Right lobe of liver (tissue), 6 donors: ENCODE measurements at regions not wholly inside any gene's neighbourhood (a gene's known extent, or its start where the extent isn't known, plus 50 kb on each side); places are given as distances from the start of the nearest gene placed in this dataset.

Source experiments
- ATAC-seq, 4 donors: fragments of 200-7000 bp; cut with Tn5 transposase; one replicate each; pipeline ENCODE4 v1.9.1; 2020; ENCODE audit warnings: mild to moderate bottlenecking in 4 of 4, moderate library complexity in 4 of 4
- DNase-seq, 3 donors: peaks; one replicate each; pipeline ENCODE4 v3.0.0-alpha.2; 2020
- H3K27ac ChIP-seq, 3 donors: fragments of 200-600 bp; one replicate each; pipeline ENCODE4 v1.8.0; 2022
- H3K27me3 ChIP-seq, 2 donors: fragments of 200-600 bp; one replicate each; pipeline ENCODE4 v1.8.0; 2022
- H3K36me3 ChIP-seq, 4 donors: fragments of 200-600 bp; sonication (generic) in 1 of 4; one replicate each; pipeline versions ENCODE4 v1.5.1 to v1.8.0; 2017 to 2022; ENCODE audit warnings: control low read depth in 1 of 4
- H3K4me1 ChIP-seq, 4 donors: fragments of 200-600 bp; sonication (generic) in 1 of 4; one replicate each; pipeline versions ENCODE4 v1.5.1 to v1.8.0; 2017 to 2022; ENCODE audit warnings: control low read depth in 1 of 4
- H3K4me3 ChIP-seq, 3 donors: fragments of 200-600 bp; one replicate each; pipeline ENCODE4 v1.8.0; 2022
- H3K9me3 ChIP-seq, 4 donors: fragments of 200-600 bp; sonication (generic) in 1 of 4; one replicate each; pipeline versions ENCODE4 v1.5.1 to v1.8.0; 2017 to 2022; ENCODE audit warnings: control low read depth in 1 of 4
- CTCF ChIP-seq, 4 donors: fragments of 200-600 bp in 3 of 4; fragments of 450-650 bp in 1 of 4; IDR thresholded peaks; one replicate each; pipeline versions ENCODE4 v1.5.1 to v1.8.0; 2016 to 2022; ENCODE audit warnings: antibody characterized with exemption in 4 of 4, mild to moderate bottlenecking in 2 of 4
- POLR2A ChIP-seq: fragments of 450-650 bp; IDR thresholded peaks from one replicate; pipeline ENCODE4 v1.6.1; 2017; ENCODE audit warnings: antibody characterized with exemption, mild to moderate bottlenecking
- WGBS: methylation state at CpG from one replicate; pipeline ENCODE4 v1.1.6; 2018; ENCODE audit warnings: low coverage, low lambda C conversion rate; ENCODE audit not compliant: insufficient coverage; ENCODE audit errors: missing lambda C conversion rate; 5-methylcytosine and 5-hydroxymethylcytosine counted together
- intact Hi-C, 2 donors: fragments of 100-400 bp; cut with DNase I; formaldehyde crosslinking; loops; one replicate each; pipeline versions ENCODE4 v1.11.2 to v1.14.1; 2022
- donor health status: DM: no; HTN: yes; CAD: no.
- donor health status: DM: no; HTN: no; CAD: no.
- donor health status: DM: no; HTN: no; CAD: no.
- donor health status: DM: no; HTN: yes; CAD: no.
- donor health status: DM: no; HTN: yes; CAD: no.

GRCh38 chr2:18084376-18084775 lies 205.9 kb downstream of the KCNS3 start:
- TF ChIP-seq CTCF (IDR thresholded peaks at IDR 0.05) (no peak), POLR2A (no peak)
- Histone ChIP-seq H3K36me3 (no peaks in the 10 kb centered on the region), H3K4me3 (no peak overlapping the region), H3K27me3 (no peaks in the 10 kb centered on the region), H3K9me3 (no peaks in the 10 kb centered on the region), H3K27ac (no peak overlapping the region), H3K4me1 (no peaks in the 10 kb centered on the region)
- 72% methylated on average over 2 of the region's 3 CpGs for WGBS
- intact Hi-C loops = no loop called here
- ATAC-seq (no peak), DNase-seq (no peak)

GRCh38 chr2:18083806-18084205 lies 205.3 kb downstream of the KCNS3 start:
- no peak overlapping the region for H3K27ac ChIP-seq
- ATAC-seq = no peak
- no peak for DNase-seq
- no peaks in the 10 kb centered on the region for H3K9me3 ChIP-seq
- no peaks in the 10 kb centered on the region for H3K36me3 ChIP-seq
- intact Hi-C loops = no loop called here
- no peaks in the 10 kb centered on the region for H3K4me1 ChIP-seq
- TF ChIP-seq POLR2A = no peak
- TF ChIP-seq CTCF (IDR thresholded peaks at IDR 0.05) = no peak
- no peak overlapping the region for H3K4me3 ChIP-seq
- no peaks in the 10 kb centered on the region for H3K27me3 ChIP-seq
- WGBS = 51% methylated on average over 2 of the region's 3 CpGs

- no peak overlapping the region for H3K4me3 ChIP-seq
- H3K36me3 ChIP-seq = no peaks in the 10 kb centered on the region
- H3K27ac ChIP-seq = no peak overlapping the region
- DNase-seq (no peak), ATAC-seq (no peak)
- no peaks in the 10 kb centered on the region for H3K27me3 ChIP-seq
- no peaks in the 10 kb centered on the region for H3K9me3 ChIP-seq
- TF ChIP-seq POLR2A = no peak
- TF ChIP-seq CTCF (IDR thresholded peaks at IDR 0.05) = no peak
- WGBS = 55% methylated on average over 2 of the region's 2 CpGs
- intact Hi-C loops = no loop called here
- H3K4me1 ChIP-seq = no peaks in the 10 kb centered on the region
Measured at GRCh38 chr2:18078216-18078615, 199.7 kb downstream of the KCNS3 start.

GRCh38 chr2:18077704-18078103 lies 199.2 kb downstream of the KCNS3 start:
- TF ChIP-seq POLR2A (no peak), CTCF (IDR thresholded peaks at IDR 0.05) (no peak)
- no peaks in the 10 kb centered on the region for H3K27me3 ChIP-seq
- no peak overlapping the region for H3K4me3 ChIP-seq
- 64% methylated on average over 1 of the region's 1 CpG for WGBS
- H3K4me1 ChIP-seq = no peaks in the 10 kb centered on the region
- intact Hi-C loops = no loop called here
- H3K27ac ChIP-seq = no peak overlapping the region
- ATAC-seq (no peak), DNase-seq (no peak)
- H3K9me3 ChIP-seq = no peaks in the 10 kb centered on the region
- no peaks in the 10 kb centered on the region for H3K36me3 ChIP-seq

GRCh38 chr2:18077231-18077630 lies 198.8 kb downstream of the KCNS3 start:
- no peaks in the 10 kb centered on the region for H3K27me3 ChIP-seq
- WGBS = 19% methylated on average over 1 of the region's 1 CpG
- intact Hi-C loops = no loop called here
- H3K27ac ChIP-seq = no peak overlapping the region
- DNase-seq (no peak), ATAC-seq (no peak)
- H3K4me3 ChIP-seq = no peak overlapping the region
- no peaks in the 10 kb centered on the region for H3K9me3 ChIP-seq
- TF ChIP-seq CTCF (IDR thresholded peaks at IDR 0.05) = no peak
- TF ChIP-seq POLR2A = no peak
- no peaks in the 10 kb centered on the region for H3K36me3 ChIP-seq
- no peaks in the 10 kb centered on the region for H3K4me1 ChIP-seq
